22Rv1 (cell line): ENCODE measurements at regions not wholly inside any gene's neighbourhood (a gene's known extent, or its start where the extent isn't known, plus 50 kb on each side); places are given as distances from the start of the nearest gene placed in this dataset.

ENCODE experiments used
- ZFX ChIP-seq: fragments of 450-650 bp; IDR thresholded peaks from 2 replicates; pipeline ENCODE4 v1.6.1; 2017; ENCODE audit warnings: antibody characterized with exemption, borderline replicate concordance
- TF ChIP-seq, protein P1 (sequence below): fragments of 450-650 bp; IDR thresholded peaks from 2 replicates; pipeline ENCODE4 v1.5.1; 2017; ENCODE audit warnings: mild to moderate bottlenecking

DNA sequence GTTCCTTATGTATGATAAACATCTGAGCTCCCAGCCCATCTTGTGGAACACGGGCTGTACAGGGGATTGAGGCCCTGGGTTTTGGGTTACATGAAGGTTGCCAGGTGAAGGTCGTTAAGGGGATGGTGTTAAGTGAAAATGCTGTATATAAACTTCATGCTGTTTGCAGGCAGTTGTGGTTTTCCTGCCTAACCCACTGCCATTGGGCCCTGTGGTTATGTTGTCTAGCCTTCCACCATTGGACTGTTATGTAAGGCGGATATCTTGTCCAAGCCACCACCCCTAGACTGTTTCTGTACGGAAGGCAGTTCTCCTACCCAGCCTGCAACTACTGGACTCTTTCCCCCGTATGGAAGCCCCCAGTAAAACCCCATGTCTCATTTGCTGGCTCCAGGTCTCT is 246.1 kb downstream of the KIF4B start:
- TF ChIP-seq, protein P1, sequence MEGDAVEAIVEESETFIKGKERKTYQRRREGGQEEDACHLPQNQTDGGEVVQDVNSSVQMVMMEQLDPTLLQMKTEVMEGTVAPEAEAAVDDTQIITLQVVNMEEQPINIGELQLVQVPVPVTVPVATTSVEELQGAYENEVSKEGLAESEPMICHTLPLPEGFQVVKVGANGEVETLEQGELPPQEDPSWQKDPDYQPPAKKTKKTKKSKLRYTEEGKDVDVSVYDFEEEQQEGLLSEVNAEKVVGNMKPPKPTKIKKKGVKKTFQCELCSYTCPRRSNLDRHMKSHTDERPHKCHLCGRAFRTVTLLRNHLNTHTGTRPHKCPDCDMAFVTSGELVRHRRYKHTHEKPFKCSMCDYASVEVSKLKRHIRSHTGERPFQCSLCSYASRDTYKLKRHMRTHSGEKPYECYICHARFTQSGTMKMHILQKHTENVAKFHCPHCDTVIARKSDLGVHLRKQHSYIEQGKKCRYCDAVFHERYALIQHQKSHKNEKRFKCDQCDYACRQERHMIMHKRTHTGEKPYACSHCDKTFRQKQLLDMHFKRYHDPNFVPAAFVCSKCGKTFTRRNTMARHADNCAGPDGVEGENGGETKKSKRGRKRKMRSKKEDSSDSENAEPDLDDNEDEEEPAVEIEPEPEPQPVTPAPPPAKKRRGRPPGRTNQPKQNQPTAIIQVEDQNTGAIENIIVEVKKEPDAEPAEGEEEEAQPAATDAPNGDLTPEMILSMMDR = no peak
- TF ChIP-seq ZFX = no peak
